ENCODE measurements at regions not wholly inside any gene's neighbourhood (a gene's known extent, or its start where the extent isn't known, plus 50 kb on each side); places are given as distances from the start of the nearest gene placed in this dataset.

DNA sequence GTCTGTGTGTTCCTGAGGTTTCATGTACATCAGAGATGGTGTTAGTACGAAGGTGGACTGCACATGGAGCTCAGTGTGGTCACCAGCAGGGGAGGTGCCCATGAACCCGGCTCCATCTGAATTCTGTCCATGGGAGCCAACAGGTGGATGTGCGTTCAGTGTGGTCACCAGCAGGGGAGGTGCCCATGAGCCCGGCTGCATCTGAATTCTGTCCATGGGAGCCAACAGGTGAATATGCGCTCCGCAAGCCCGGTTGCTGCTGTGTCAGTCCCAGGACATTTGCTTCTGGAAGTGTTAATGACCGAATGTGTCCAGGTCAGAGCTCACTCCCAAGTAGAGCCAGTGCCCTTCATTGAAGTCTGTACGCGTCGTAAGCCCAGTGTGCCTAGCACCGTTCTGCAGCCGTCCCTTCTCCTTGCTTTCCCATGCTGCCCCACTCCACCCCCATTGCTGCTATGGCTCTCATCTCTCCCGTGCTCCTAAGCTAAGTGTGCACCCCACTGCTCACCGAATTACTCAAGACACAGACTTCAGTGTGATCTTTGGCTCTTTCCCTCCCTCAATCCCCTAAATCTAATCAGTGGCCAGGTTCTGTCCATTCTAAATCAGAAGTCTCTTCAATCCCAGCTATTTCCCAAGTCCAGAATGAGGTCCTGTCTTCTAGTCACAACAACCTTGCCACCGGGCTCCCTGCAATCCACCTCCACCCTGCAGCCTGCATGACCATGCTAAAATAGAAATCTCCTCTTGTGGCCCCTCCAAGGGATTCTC lies 352.4 kb downstream of the TCERG1L start:
- no peak for DNase-seq
- H3K23ac ChIP-seq (ENCODE audit: low read depth, low read length) = no peak overlapping the region
- H2AFZ ChIP-seq (replicated peaks; ENCODE audit: low read length, poor library complexity) = no peak overlapping the region
- no peak overlapping the region for H3K18ac ChIP-seq (ENCODE audit: low read depth, low read length)
- H2BK15ac ChIP-seq (ENCODE audit: low read depth, low read length) = no peak overlapping the region
- intact Hi-C loops (cut with micrococcal nuclease) = no loop called here
- no peaks in the 10 kb centered on the region for H3K27me3 ChIP-seq (ENCODE audit: control insufficient read depth, insufficient read depth, low read length)
- no peak for TF ChIP-seq NFE2L2 (IDR thresholded peaks at IDR 0.05; ENCODE audit: low read depth, low read length)
- TF ChIP-seq MXI1 (IDR thresholded peaks at IDR 0.05; ENCODE audit: borderline replicate concordance, low read depth, low read length) = no peak
- no peak for TF ChIP-seq MAZ (IDR thresholded peaks at IDR 0.05; ENCODE audit: borderline replicate concordance, low read depth, low read length)
- TF ChIP-seq SMC3 (IDR thresholded peaks at IDR 0.05; ENCODE audit: low read depth, low read length) = no peak
- TF ChIP-seq, protein P1, sequence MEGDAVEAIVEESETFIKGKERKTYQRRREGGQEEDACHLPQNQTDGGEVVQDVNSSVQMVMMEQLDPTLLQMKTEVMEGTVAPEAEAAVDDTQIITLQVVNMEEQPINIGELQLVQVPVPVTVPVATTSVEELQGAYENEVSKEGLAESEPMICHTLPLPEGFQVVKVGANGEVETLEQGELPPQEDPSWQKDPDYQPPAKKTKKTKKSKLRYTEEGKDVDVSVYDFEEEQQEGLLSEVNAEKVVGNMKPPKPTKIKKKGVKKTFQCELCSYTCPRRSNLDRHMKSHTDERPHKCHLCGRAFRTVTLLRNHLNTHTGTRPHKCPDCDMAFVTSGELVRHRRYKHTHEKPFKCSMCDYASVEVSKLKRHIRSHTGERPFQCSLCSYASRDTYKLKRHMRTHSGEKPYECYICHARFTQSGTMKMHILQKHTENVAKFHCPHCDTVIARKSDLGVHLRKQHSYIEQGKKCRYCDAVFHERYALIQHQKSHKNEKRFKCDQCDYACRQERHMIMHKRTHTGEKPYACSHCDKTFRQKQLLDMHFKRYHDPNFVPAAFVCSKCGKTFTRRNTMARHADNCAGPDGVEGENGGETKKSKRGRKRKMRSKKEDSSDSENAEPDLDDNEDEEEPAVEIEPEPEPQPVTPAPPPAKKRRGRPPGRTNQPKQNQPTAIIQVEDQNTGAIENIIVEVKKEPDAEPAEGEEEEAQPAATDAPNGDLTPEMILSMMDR (conservative IDR thresholded peaks at IDR 0.05; ENCODE audit: low read depth, low read length) = no peak
- TF ChIP-seq, protein P2, sequence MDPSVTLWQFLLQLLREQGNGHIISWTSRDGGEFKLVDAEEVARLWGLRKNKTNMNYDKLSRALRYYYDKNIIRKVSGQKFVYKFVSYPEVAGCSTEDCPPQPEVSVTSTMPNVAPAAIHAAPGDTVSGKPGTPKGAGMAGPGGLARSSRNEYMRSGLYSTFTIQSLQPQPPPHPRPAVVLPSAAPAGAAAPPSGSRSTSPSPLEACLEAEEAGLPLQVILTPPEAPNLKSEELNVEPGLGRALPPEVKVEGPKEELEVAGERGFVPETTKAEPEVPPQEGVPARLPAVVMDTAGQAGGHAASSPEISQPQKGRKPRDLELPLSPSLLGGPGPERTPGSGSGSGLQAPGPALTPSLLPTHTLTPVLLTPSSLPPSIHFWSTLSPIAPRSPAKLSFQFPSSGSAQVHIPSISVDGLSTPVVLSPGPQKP (IDR thresholded peaks at IDR 0.05; ENCODE audit: borderline replicate concordance, low read depth, low read length) = no peak
- no peak for TF ChIP-seq RAD21 (IDR thresholded peaks at IDR 0.05; ENCODE audit: low read length)
- TF ChIP-seq CHD1 (IDR thresholded peaks at IDR 0.05; ENCODE audit: low read depth, low read length) = no peak
- no peak for TF ChIP-seq RFX5 (IDR thresholded peaks at IDR 0.05; ENCODE audit: low read depth, low read length)
- TF ChIP-seq MAFK (IDR thresholded peaks at IDR 0.05; ENCODE audit: low read depth, low read length) = no peak
- no peak for TF ChIP-seq FOS (IDR thresholded peaks at IDR 0.05; ENCODE audit: low read depth, low read length)
- TF ChIP-seq BHLHE40 (IDR thresholded peaks at IDR 0.05; ENCODE audit: low read depth, low read length) = no peak
- TF ChIP-seq CEBPB (IDR thresholded peaks at IDR 0.05; ENCODE audit: low read depth, low read length) = no peak
- TF ChIP-seq POLR2A (IDR thresholded peaks at IDR 0.05; ENCODE audit: low read depth, low read length) = no peak
- no peak for TF ChIP-seq USF2 (IDR thresholded peaks at IDR 0.05; ENCODE audit: low read depth, low read length)
- TF ChIP-seq RCOR1 (IDR thresholded peaks at IDR 0.05; ENCODE audit: insufficient replicate concordance, low read length) = no peak
- H3K4ac ChIP-seq (ENCODE audit: low read depth, low read length) = no peak overlapping the region
- H4K91ac ChIP-seq (ENCODE audit: insufficient read depth, low read depth, low read length) = no peak overlapping the region
- no peak overlapping the region for H2BK5ac ChIP-seq (ENCODE audit: low read depth, low read length, poor library complexity, severe bottlenecking)
- no peaks in the 10 kb centered on the region for H3K79me1 ChIP-seq (ENCODE audit: low read depth in 1 of 2, low read length in 2 of 2)
- H2AK5ac ChIP-seq (ENCODE audit: low read depth, low read length) = no peak overlapping the region
- no peak overlapping the region for H3K4me2 ChIP-seq (ENCODE audit: low read depth, low read length)
- H3K4me3 ChIP-seq (ENCODE audit: insufficient read depth, low read depth, low read length) = no peak overlapping the region
- H4K20me1 ChIP-seq (ENCODE audit: insufficient read depth, low read length) = no peaks in the 10 kb centered on the region
- H3K27ac ChIP-seq (ENCODE audit: insufficient read depth, low read length) = no peak overlapping the region
- H4K5ac ChIP-seq (ENCODE audit: low read depth, low read length) = no peak overlapping the region
- no peak overlapping the region for H2BK20ac ChIP-seq (ENCODE audit: low read depth, low read length)
- H3K9ac ChIP-seq (ENCODE audit: low read depth, low read length) = no peak overlapping the region
- H3K9me1 ChIP-seq (ENCODE audit: insufficient read depth, low read length) = no peaks in the 10 kb centered on the region
- H3K4me1 ChIP-seq (ENCODE audit: control insufficient read depth, insufficient read depth, low read length) = no peaks in the 10 kb centered on the region
- H3K36me3 ChIP-seq (ENCODE audit: control insufficient read depth, insufficient read depth, low read length) = no peaks in the 10 kb centered on the region
- BruUV-seq (replicated peaks) = no TSS peak
- 66% methylated on average over 15 of the region's 16 CpGs; no CpG with 5 or more reads in 1 of the 2 experiments for WGBS, 2 experiments (ENCODE audit: extremely low coverage in 2 of 2, insufficient read length in 1 of 2)
- no peak overlapping the region for H3K56ac ChIP-seq (ENCODE audit: extremely low read depth, insufficient read depth, low read length)
- dilution Hi-C loops (cut with HindIII; ENCODE audit: low sequenced_read_pairs, unreplicated experiment) = no loop called here
- in situ Hi-C loops (cut with MboI; ENCODE audit: low sequenced_read_pairs) = no loop called here
- H2AK9ac ChIP-seq (replicated peaks; ENCODE audit: low read depth, low read length, poor library complexity) = no peak overlapping the region
- H2BK120ac ChIP-seq (ENCODE audit: low read depth, low read length) = no peak overlapping the region
- ChIA-PET POLR2A (ENCODE audit: unreplicated experiment) (no interaction called here), CTCF (no interaction called here)
- H4K8ac ChIP-seq (ENCODE audit: low read depth in 2 of 2, low read length in 2 of 2) = no peak overlapping the region
- no peak overlapping the region for H3K14ac ChIP-seq (replicated peaks; ENCODE audit: low read depth, low read length)
- ATAC-seq (ENCODE audit: low read depth) = no peak
- peaks cover 53% of the 10 kb centered on the region for H3K9me3 ChIP-seq (ENCODE audit: control insufficient read depth, insufficient read depth, low read length)
